GM12878 (cell line): ENCODE measurements at regions not wholly inside any gene's neighbourhood (a gene's known extent, or its start where the extent isn't known, plus 50 kb on each side); places are given as distances from the start of the nearest gene placed in this dataset.

Source experiments
- ATAC-seq: fragments of 200-7000 bp; cut with Tn5 transposase; 3 replicates; pipeline ENCODE4 v1.9.1; 2020; ENCODE audit warnings: mild to moderate bottlenecking, moderate library complexity
- BruUV-seq: library from RNA; stranded (reverse); fragments of 400-500 nt; replicated peaks from 2 replicates; lab custom pipeline; 2021; lab: Mats Ljungman, UMichigan
- CTCF ChIA-PET: fragments of 300-600 bp; sonication (Branson Sonifier 250); formaldehyde crosslinking; extraction: SDS; loops from one replicate; lab custom pipeline; 2021; ENCODE audit warnings: inconsistent platforms; lab: Yijun Ruan, JAX
- POLR2A ChIA-PET: fragments of 350-600 bp; formaldehyde crosslinking; extraction: SDS; loops from one replicate; lab custom pipeline; 2021; ENCODE audit warnings: inconsistent platforms; lab: Charles Lee
- RAD21 ChIA-PET: fragments of 300-600 bp; sonication (Branson Sonifier 250); formaldehyde crosslinking; loops from one replicate; lab custom pipeline; 2023; ENCODE audit warnings: antibody characterized with exemption; ENCODE audit not compliant: unreplicated experiment; lab: Charles Lee
- SMC1A ChIA-PET: fragments of 300-600 bp; sonication (Branson Sonifier 250); formaldehyde crosslinking; loops from one replicate; lab custom pipeline; 2023; ENCODE audit not compliant: unreplicated experiment, uncharacterized antibody; lab: Charles Lee
- DNase-seq: peaks from one replicate; pipeline ENCODE4 v3.0.0-alpha.2; 2011; ENCODE audit warnings: low read depth, low spot score
- FAIRE-seq: peaks from 3 replicates; lab custom pipeline; 2011; peaks lifted over from hg19 to GRCh38; lab: Jason Lieb, UNC
- H2AFZ ChIP-seq: 2 replicates; pipeline ENCODE4 v1.6.0; 2011; ENCODE audit warnings: low read depth, low read length, control low read depth; ENCODE audit not compliant: control insufficient read depth
- H3K27ac ChIP-seq: 2 replicates; pipeline ENCODE4 v1.5.1; 2011; ENCODE audit warnings: control low read depth; ENCODE audit not compliant: control insufficient read depth, insufficient read depth
- H3K27me3 ChIP-seq, 2 experiments: replicated peaks in 1 of 2; 2 replicates each; pipeline versions ENCODE4 v1.6.0 to v1.6.1; 2011; ENCODE audit warnings: low read length in 1 of 2; ENCODE audit not compliant: control insufficient read depth in 2 of 2, insufficient read depth in 2 of 2
- H3K36me3 ChIP-seq, 2 experiments: 2 replicates each; pipeline ENCODE4 v1.5.1; 2011; ENCODE audit warnings: low read length in 1 of 2; ENCODE audit not compliant: control insufficient read depth in 2 of 2, insufficient read depth in 2 of 2
- H3K4me1 ChIP-seq: 2 replicates; pipeline ENCODE4 v1.6.1; 2011; ENCODE audit warnings: mild to moderate bottlenecking, low read length, moderate library complexity, mixed read lengths; ENCODE audit not compliant: control insufficient read depth, insufficient read depth
- H3K4me2 ChIP-seq: 2 replicates; pipeline ENCODE4 v1.6.0; 2011; ENCODE audit warnings: control low read depth; ENCODE audit not compliant: control insufficient read depth, insufficient read depth
- H3K4me3 ChIP-seq: fragments of 200-600 bp; sonication (generic); 2 replicates; pipeline ENCODE4 v1.5.1; 2016
- H3K79me2 ChIP-seq: 2 replicates; pipeline ENCODE4 v1.6.0; 2011; ENCODE audit warnings: low read length; ENCODE audit not compliant: control insufficient read depth, insufficient read depth
- H3K9ac ChIP-seq: 2 replicates; pipeline ENCODE4 v1.8.0; 2011; ENCODE audit warnings: low read length, control low read depth, mixed read lengths; ENCODE audit not compliant: control insufficient read depth, insufficient read depth
- H3K9me3 ChIP-seq: replicated peaks from 3 replicates; pipeline ENCODE4 v1.5.1; 2011; ENCODE audit warnings: mild to moderate bottlenecking, low read length; ENCODE audit not compliant: control insufficient read depth, insufficient read depth
- H4K20me1 ChIP-seq: 2 replicates; pipeline ENCODE4 v1.6.0; 2011; ENCODE audit not compliant: control insufficient read depth, insufficient read depth
- ELK1 ChIP-seq: IDR thresholded peaks from 2 replicates; pipeline ENCODE4 v1.6.1; 2012; ENCODE audit warnings: low read depth, low read length, improper control_type of control experiment
- IKZF2 ChIP-seq, 2 experiments: fragments of 450-650 bp; IDR thresholded peaks; 2 replicates each; pipeline ENCODE4 v1.6.1; 2017; ENCODE audit warnings: mild to moderate bottlenecking in 2 of 2, moderate library complexity in 2 of 2
- JUNB ChIP-seq: IDR thresholded peaks from 2 replicates; pipeline ENCODE4 v1.6.1; 2016; ENCODE audit warnings: antibody characterized with exemption, mild to moderate bottlenecking
- KDM1A ChIP-seq: fragments of 200-600 bp; sonication (generic); IDR thresholded peaks from 2 replicates; pipeline ENCODE4 v1.6.1; 2016; ENCODE audit warnings: borderline replicate concordance
- MXI1 ChIP-seq: fragments of 150-350 bp; IDR thresholded peaks from 2 replicates; pipeline ENCODE4 v1.6.1; 2011; ENCODE audit warnings: low read depth, mild to moderate bottlenecking, inconsistent platforms, low read length, improper control_type of control experiment
- RELA ChIP-seq: fragments of 450-650 bp; IDR thresholded peaks from 2 replicates; pipeline ENCODE4 v1.8.0; 2014; ENCODE audit warnings: borderline replicate concordance; ENCODE audit not compliant: partially characterized antibody
- SMARCA5 ChIP-seq: fragments of 450-650 bp; IDR thresholded peaks from 2 replicates; pipeline ENCODE4 v1.6.1; 2017; ENCODE audit warnings: mild to moderate bottlenecking
- SMC3 ChIP-seq: IDR thresholded peaks from 2 replicates; pipeline ENCODE4 v1.6.1; 2011; ENCODE audit warnings: low read length, improper control_type of control experiment, borderline replicate concordance
- SUPT20H ChIP-seq: IDR thresholded peaks from 2 replicates; pipeline ENCODE4 v1.6.1; 2011; ENCODE audit warnings: low read depth, mild to moderate bottlenecking, low read length, moderate library complexity, borderline replicate concordance; ENCODE audit not compliant: control insufficient read depth
- ZNF207 ChIP-seq: fragments of 450-650 bp; IDR thresholded peaks from 2 replicates; pipeline ENCODE4 v1.6.1; 2014; ENCODE audit warnings: antibody characterized with exemption, mild to moderate bottlenecking, borderline replicate concordance
- ZNF687 ChIP-seq: fragments of 450-650 bp; IDR thresholded peaks from 2 replicates; pipeline ENCODE4 v1.6.1; 2017; ENCODE audit warnings: mild to moderate bottlenecking, moderate library complexity
- ZSCAN29 ChIP-seq: fragments of 450-650 bp; IDR thresholded peaks from 2 replicates; pipeline ENCODE4 v1.6.1; 2017; ENCODE audit warnings: mild to moderate bottlenecking, moderate library complexity
- WGBS: methylation state at CpG from one replicate; pipeline ENCODE4 v1.1.6; 2016; ENCODE audit warnings: low lambda C conversion rate; ENCODE audit not compliant: insufficient replicate concordance, insufficient coverage; ENCODE audit errors: missing lambda C conversion rate; 5-methylcytosine and 5-hydroxymethylcytosine counted together
- in situ Hi-C: fragments of 300-500 bp; cut with MboI; formaldehyde crosslinking; loops from 9 replicates; pipeline ENCODE4 v1.14.3; 2018; ENCODE audit warnings: mixed read lengths
- intact Hi-C: fragments of 100-400 bp; cut with micrococcal nuclease; formaldehyde crosslinking; loops from one replicate; pipeline ENCODE4 v1.14.2; 2022; ENCODE audit not compliant: unreplicated experiment
- TF ChIP-seq, protein P1 (sequence below): IDR thresholded peaks from 2 replicates; pipeline ENCODE4 v1.6.1; 2012; ENCODE audit warnings: low read depth, low read length, improper control_type of control experiment

- in situ Hi-C loops = no loop called here
- intact Hi-C loops = no loop called here
- no TSS peak for BruUV-seq
- H3K36me3 ChIP-seq = no peaks in the 10 kb centered on the region
- POLR2A ChIA-PET = no interaction called here
- no peak overlapping the region for H3K4me2 ChIP-seq
- no peaks in the 10 kb centered on the region; a peak in 1 of 4 replicates for H3K27me3 ChIP-seq
- CTCF ChIA-PET = no interaction called here
- ATAC-seq (no peak), FAIRE-seq (no peak), DNase-seq (no peak)
- H3K9me3 ChIP-seq = no peaks in the 10 kb centered on the region
- TF ChIP-seq, protein P1, sequence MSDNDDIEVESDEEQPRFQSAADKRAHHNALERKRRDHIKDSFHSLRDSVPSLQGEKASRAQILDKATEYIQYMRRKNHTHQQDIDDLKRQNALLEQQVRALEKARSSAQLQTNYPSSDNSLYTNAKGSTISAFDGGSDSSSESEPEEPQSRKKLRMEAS = no peak
- TF ChIP-seq SMC3 = no peak
- TF ChIP-seq MXI1 = no peak
- TF ChIP-seq ZNF207 = no peak
- no peak overlapping the region for H3K4me3 ChIP-seq
- H3K27ac ChIP-seq = no peak overlapping the region
- SMC1A ChIA-PET = no interaction called here
- no peak overlapping the region for H2AFZ ChIP-seq
- H3K79me2 ChIP-seq = no peaks in the 10 kb centered on the region
- H4K20me1 ChIP-seq = no peaks in the 10 kb centered on the region
- no peak overlapping the region for H3K9ac ChIP-seq
- 39% methylated on average over 12 of the region's 12 CpGs for WGBS
- no peaks in the 10 kb centered on the region for H3K4me1 ChIP-seq
- RAD21 ChIA-PET = no interaction called here
These were observed 339.2 kb upstream of the ONECUT1 start for GRCh38 chr15:53129121-53129904.

DNA sequence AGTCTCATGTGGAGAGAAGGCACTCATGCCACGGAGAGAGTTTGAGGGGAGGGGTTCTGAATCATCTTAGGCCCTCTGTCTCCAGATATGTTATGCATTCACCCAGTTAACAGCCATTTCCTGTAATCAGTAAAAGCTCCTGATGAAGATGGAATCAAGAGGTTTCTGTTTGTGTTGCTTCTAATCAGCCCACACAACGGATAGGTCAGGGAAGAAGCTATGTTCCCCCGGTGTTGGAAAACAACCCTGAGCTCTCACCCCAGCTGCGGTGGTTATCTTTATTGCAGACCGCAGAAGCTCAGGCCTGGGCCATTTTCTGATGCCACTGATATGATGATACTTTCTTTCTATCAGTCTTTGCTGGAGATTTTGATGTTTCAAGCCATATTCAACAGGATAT, 338.5 kb upstream of the ONECUT1 start:
- FAIRE-seq (no peak), DNase-seq (no peak), ATAC-seq (no peak)
- H3K9me3 ChIP-seq = no peaks in the 10 kb centered on the region
- no peak overlapping the region for H2AFZ ChIP-seq
- no peaks in the 10 kb centered on the region for H4K20me1 ChIP-seq
- H3K27ac ChIP-seq = no peak overlapping the region
- no peaks in the 10 kb centered on the region for H3K4me1 ChIP-seq
- intact Hi-C loops (no loop called here), in situ Hi-C loops (no loop called here)
- ChIA-PET POLR2A (no interaction called here), SMC1A (interaction anchor here (0.6 kb wide), 1 partner anchor 95 kb away, joined by 3 read pairs; no protein-coding TSS in a partner anchor), CTCF (no interaction called here), RAD21 (no interaction called here)
- BruUV-seq = no TSS peak
- no peak overlapping the region for H3K4me3 ChIP-seq
- 27% methylated on average over 5 of the region's 5 CpGs for WGBS
- H3K36me3 ChIP-seq = no peaks in the 10 kb centered on the region
- no peaks in the 10 kb centered on the region; a peak in 1 of 4 replicates for H3K27me3 ChIP-seq
- no peak overlapping the region for H3K4me2 ChIP-seq
- no peak overlapping the region for H3K9ac ChIP-seq
- H3K79me2 ChIP-seq = no peaks in the 10 kb centered on the region
- TF ChIP-seq JUNB (no peak), RELA (no peak), SMARCA5 (no peak), IKZF2 (IDR thresholded peaks at IDR 0.05) (no peak), KDM1A (no peak), ZSCAN29 (no peak), ELK1 (no peak), SUPT20H (no peak), ZNF687 (no peak)
